ENCODE measurements at regions not wholly inside any gene's neighbourhood (a gene's known extent, or its start where the extent isn't known, plus 50 kb on each side); places are given as distances from the start of the nearest gene placed in this dataset.

DNA sequence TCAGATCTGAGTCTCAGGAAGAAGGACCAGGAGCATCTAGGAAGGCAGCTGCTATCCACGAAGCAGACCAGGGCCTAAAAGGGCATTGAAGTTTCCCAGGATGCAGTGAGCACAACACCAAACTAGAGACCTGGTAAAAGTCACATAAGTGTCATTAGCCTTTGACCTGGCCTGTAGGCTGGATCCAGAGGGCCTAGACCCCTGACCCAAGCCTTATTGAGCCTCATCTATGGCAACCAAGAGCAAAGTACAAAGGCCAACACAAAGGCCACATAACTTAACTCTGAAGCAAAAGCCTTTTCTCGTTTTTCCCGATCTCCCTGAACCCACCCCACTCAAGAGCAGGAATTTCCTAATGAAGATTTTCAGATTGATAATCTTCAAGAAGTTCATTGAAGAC is 127.3 kb upstream of the SRD5A2 start:
- TF ChIP-seq, protein P1, sequence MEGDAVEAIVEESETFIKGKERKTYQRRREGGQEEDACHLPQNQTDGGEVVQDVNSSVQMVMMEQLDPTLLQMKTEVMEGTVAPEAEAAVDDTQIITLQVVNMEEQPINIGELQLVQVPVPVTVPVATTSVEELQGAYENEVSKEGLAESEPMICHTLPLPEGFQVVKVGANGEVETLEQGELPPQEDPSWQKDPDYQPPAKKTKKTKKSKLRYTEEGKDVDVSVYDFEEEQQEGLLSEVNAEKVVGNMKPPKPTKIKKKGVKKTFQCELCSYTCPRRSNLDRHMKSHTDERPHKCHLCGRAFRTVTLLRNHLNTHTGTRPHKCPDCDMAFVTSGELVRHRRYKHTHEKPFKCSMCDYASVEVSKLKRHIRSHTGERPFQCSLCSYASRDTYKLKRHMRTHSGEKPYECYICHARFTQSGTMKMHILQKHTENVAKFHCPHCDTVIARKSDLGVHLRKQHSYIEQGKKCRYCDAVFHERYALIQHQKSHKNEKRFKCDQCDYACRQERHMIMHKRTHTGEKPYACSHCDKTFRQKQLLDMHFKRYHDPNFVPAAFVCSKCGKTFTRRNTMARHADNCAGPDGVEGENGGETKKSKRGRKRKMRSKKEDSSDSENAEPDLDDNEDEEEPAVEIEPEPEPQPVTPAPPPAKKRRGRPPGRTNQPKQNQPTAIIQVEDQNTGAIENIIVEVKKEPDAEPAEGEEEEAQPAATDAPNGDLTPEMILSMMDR (IDR thresholded peaks at IDR 0.05): no peak
- TF ChIP-seq POLR2A (IDR thresholded peaks at IDR 0.05) (no peak), POLR2AphosphoS5 (IDR thresholded peaks at IDR 0.05; ENCODE audit: insufficient read depth in 1 of 2, low read depth in 1 of 2) (no peak)

All from vagina (tissue), 2 donors.